Stimulated activated CD8-positive, alpha-beta memory T cell treated with anti-CD3 and anti-CD28 coated beads, Interleukin-7, amount 100 ng/mL, for 4 hours (primary cell): ENCODE measurements at regions not wholly inside any gene's neighbourhood (a gene's known extent, or its start where the extent isn't known, plus 50 kb on each side); places are given as distances from the start of the nearest gene placed in this dataset.
"Not testable (repeated sequence)": the region's sequence is repeated elsewhere in the genome, so short reads cannot be mapped to it uniquely, and the experiment has no call there.

Source experiments
- DNase-seq, 2 donors: peaks; one replicate each; pipeline ENCODE4 v3.0.0-alpha.2; 2020; ENCODE audit warnings: low read depth in 2 of 2

- no peak for DNase-seq
Measured at GRCh38 chr16:26715969-26716368, 350.8 kb upstream of the C16orf82 start.

DNA sequence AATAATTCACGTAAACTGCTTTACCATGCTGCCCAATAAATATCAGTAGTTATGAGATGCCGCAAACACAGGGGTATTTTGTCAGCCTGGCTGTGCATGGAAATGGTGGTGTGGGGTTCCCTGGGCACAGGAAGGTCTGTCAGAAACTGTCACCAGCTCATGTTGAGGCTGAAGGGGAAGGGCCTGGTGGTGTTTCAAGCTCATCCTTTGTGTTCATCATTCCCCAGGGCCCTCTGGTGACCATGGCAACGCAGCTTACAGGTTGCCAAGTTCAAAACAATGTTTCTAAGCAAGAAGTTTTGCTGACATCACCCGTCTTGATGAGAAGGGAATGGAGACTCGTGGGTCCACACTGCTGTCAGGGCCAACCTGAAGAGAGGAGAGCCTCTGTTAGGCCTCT lies 348.9 kb upstream of the C16orf82 start:
- no peak for DNase-seq

GRCh38 chr16:26721290-26721689 lies 345.4 kb upstream of the C16orf82 start:
- DNase-seq = no peak

DNA sequence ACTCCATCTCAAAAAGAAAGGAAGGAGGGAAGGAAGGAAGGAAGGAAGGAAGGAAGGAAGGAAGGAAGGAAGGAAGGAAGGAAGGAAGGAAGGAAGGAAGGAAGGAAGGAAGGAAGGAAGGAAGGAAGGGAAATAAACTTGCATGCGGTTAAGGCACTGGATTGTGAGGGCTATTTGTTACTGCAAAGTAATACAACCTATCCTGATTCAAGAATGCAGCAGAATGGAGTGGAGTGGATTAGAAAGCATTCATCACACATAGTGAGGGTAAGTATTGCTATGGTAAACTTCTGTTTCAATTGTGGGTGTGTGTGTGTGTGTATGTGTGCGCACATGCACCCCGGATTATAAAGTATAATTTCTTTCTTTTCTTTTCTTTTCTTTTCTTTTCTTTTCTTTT lies 344.8 kb upstream of the C16orf82 start:
- DNase-seq = not testable (repeated sequence)

DNA sequence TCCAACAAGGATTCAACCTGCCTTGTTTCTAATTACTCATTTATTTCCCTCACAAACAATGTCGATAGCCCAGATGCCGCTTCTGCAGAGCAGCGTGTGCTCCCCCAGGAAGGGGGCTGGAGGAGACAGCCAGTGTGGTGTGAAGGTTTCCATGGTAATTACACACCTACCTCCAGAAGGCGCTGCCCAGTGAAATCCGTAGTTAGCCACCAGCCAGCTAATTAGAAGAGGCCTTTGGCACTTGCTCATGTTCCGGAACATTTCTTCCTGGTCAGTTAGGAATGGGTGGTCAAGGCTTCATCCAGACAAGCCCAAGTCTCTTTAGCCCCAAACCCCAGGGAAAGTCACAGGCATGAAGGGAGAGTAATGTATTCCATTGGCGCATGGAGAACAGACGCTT lies 342.5 kb upstream of the C16orf82 start:
- no peak for DNase-seq

DNA sequence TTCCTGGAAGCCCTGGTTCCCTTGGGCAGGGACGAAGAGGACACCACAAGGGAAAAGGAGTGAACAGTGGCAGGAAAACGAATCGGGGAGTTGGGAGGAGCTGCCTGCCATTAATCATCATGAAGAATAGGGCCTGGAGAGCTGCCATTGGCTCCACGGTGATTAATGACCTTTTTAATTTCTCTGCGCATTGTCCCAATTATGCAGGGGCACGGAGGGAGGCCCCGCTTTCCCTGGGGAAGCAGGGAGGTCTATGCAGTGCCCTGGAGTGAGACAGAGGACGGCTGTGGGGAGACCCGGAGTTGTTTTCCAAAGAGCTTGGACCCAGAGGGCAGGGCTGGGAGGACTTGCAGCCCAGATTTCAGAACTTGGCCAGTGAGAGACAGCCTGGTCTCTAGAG lies 338.9 kb upstream of the C16orf82 start:
- no peak for DNase-seq

- DNase-seq = no peak
Measured at GRCh38 chr16:26729951-26730541, 336.7 kb upstream of the C16orf82 start.

- DNase-seq = no peak
Measured at GRCh38 chr16:26731729-26732128, 335.0 kb upstream of the C16orf82 start.

DNA sequence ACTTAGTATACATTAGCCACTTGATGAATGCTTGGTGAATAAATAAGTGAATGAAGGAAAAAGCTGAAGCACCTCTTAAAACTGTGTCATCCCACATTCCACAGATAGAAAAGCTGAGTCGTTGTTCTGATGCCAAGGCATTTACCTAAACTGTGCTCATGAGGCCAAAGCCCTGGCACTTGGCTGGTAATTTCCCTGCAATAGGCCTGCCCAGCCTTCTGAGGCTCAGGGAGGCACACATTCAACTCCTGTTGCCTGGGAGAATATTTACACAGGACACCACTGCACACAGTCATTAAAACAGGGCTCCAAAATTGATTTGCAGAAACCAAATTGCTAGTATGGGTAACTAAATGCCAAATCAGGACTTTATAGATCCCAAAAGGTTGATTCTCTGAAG lies 333.0 kb upstream of the C16orf82 start:
- DNase-seq = no peak

DNA sequence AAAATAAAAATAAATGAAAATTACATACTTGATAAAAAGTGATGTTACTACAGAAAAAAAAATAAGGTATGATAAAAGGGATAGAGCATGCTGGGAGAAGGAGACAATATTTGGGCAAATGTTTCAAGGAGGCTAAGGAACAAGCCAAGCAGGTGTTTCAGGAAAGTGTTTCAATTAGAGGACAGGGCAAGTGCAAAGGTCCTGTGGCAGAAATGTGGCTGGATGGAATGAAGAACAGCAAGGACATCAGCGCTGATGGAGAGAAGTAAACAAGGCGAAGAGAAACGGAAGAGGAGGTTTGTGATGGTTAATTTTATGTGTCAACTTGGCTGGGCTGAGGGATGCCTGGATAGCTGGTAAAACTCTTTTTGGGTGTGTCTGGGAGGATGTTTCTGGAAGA lies 331.2 kb upstream of the C16orf82 start:
- DNase-seq = no peak

DNA sequence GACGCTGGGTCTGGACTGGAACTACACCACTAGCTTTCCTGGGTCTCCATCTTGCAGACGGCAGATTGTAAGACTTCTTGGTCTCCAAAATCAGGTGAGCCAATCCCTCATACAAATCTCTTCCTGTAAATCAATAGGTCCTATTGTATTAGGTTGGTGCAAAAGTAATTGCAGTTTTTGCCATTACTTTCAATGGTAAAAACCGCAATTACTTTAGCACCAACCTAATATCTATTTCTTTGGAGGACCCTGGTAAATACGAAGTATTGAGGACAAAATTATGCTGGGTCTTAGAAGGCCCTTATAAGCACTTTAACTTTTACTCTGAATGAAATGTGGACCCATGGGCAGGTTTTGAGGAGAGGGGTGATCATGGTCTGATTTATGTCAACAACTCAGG lies 330.6 kb upstream of the C16orf82 start:
- no peak for DNase-seq

DNA sequence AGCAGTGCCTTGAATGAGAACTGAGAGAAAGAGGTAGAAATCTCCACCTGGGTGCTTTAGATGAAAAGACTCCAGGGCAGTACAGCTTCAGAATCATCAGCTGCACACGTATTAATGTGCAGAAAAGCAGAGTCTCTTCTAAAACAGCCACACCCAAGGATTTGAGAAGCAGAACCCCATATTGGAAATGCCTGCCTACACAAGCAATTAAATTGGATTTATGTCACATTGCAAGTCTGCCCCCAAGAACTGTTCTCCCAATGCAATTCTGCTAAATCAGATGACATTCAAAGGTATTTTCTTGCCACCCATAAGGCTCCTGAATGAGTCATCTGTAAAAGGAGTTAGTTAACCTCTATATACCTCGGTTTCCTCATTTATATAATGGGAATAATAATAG lies 326.0 kb upstream of the C16orf82 start:
- no peak for DNase-seq

DNA sequence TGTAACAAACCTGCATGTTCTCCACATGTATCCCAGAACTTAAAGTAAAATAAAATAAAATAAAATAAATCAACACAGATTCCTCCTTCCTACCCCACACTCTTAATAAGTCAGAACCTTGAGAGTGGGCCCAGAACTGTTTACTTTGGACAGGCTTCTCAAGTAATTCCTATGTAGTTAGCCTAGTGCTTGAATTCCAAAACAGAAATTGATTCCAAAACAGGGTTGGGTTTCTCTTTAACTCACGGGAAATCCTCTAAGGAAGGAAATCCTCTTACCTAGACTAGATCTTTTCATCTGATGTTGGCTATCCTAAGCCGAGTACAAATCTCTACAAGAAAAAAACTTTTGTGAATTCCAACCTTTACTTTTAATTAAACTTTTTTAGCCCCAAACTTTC lies 324.7 kb upstream of the C16orf82 start:
- no peak for DNase-seq

DNA sequence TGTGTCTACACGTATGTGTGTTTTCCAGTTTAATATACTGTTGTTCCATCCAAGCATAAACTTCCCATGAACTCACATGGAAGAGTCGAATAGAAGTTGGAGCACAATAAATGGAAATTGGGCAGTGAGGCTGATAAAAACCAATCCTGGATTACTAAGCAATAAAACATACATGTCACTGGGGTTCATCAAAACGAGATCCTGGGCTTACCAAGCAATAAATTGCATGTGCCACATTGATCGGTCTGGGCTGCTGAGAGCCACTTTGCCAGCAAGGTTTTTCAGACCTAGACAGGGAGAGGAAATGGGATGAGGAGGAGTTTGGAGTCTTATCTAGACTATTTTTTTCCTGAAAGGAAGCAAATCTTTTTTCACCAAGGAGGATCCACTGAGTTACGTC lies 322.3 kb upstream of the C16orf82 start:
- DNase-seq = no peak

- no peak for DNase-seq
Measured at GRCh38 chr16:26747760-26748159, 319.0 kb upstream of the C16orf82 start.

- DNase-seq = no peak
Measured at GRCh38 chr16:26749072-26749471, 317.7 kb upstream of the C16orf82 start.

DNA sequence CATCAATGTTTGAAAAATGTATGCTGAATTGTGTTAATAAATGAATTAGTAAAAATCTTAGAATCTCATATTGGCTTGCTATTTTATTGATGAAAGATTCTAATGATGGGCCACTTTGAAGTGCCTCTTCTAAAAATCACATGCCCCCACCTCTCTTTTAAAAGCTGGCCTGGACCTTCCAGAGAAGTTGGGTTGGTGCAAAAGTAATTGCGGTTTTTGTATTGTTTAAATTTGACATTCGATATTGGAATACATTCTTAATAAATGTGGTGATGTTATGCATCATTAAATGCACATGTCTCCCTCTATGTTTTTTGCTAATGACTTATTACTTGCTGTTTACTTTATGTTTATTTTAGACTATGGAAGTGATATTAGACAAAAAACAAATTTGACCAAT lies 314.6 kb upstream of the C16orf82 start:
- DNase-seq = no peak

DNA sequence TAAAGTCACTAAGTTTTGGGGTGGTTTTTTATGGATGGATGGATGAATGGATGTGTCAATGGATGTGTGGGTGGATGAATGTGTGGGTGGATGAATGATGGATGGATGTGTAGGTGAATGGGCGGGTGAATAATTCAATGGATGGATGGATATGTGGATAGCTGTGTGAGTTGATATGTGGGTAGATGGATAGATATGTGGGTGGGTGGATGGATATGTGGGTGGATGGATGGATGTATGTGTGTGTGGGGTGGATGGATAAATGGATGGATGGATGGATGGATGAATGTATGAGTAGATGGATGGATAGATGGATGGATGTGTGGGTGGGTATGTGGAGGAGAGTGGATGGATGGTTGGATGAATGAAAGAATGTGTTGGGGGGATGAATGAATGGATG lies 310.1 kb upstream of the C16orf82 start:
- no peak for DNase-seq

DNA sequence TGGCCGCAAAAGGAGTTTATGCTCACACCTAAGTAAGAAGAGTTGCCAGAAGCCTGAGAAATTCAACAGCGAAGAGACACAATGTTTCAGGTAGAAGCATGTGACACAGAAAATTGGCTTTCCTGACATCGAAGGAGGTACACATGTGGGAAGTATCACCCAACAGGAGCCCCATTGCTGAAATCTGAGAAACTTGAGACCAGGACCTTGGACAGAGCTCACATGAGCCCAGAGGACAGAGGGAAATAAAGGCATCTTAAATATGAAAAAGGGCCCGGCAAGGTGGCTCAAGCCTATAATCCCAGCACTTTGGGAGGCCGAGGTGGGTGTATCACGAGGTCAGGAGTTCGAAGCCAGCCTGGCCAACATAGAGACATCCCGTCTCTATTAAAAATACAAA lies 304.1 kb upstream of the C16orf82 start:
- no peak for DNase-seq

- DNase-seq = no peak
Measured at GRCh38 chr16:26765087-26765486, 301.6 kb upstream of the C16orf82 start.

- DNase-seq = no peak
Measured at GRCh38 chr16:26768385-26769010, 298.2 kb upstream of the C16orf82 start.

- no peak for DNase-seq
Measured at GRCh38 chr16:26770547-26770946, 296.2 kb upstream of the C16orf82 start.

GRCh38 chr16:26772503-26772902 lies 294.2 kb upstream of the C16orf82 start:
- DNase-seq = no peak

- DNase-seq = no peak
Measured at GRCh38 chr16:26777821-26778220, 288.9 kb upstream of the C16orf82 start.
